HG03575 (cell line): ENCODE measurements at regions not wholly inside any gene's neighbourhood (a gene's known extent, or its start where the extent isn't known, plus 50 kb on each side); places are given as distances from the start of the nearest gene placed in this dataset.

ENCODE experiments used
- ATAC-seq: cut with Tn5 transposase; IDR thresholded peaks from one replicate; pipeline ENCODE4 v1.9.1; 2021; ENCODE audit not compliant: unreplicated experiment, insufficient number of reproducible peaks, low FRiP score; ENCODE audit errors: extremely low read depth

DNA sequence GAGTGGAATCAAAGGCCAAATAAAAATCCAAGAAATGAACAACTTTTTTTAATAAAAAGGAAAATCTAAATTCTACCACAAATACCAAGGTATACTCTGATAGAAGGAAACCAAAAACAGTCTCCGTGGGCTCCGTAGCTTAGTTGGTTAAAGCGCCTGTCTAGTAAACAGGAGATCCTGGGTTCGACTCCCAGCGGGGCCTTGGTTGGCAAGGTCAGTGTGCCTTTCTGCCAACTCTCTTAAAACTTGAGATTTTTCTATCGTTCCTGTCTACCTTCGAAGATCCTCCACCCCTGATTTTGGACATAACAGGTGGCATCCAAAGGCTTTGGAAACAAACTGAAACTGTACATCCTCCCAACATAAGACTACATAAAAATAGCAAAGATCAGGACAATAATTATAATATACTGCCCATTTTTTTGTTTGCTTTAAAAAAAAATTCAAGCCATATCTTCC, 197.9 kb downstream of the TRIM27 start:
- ATAC-seq, result no peak

GRCh38 chr6:28726569-28727309, 197.0 kb downstream of the TRIM27 start:
- ATAC-seq, result no peak

DNA sequence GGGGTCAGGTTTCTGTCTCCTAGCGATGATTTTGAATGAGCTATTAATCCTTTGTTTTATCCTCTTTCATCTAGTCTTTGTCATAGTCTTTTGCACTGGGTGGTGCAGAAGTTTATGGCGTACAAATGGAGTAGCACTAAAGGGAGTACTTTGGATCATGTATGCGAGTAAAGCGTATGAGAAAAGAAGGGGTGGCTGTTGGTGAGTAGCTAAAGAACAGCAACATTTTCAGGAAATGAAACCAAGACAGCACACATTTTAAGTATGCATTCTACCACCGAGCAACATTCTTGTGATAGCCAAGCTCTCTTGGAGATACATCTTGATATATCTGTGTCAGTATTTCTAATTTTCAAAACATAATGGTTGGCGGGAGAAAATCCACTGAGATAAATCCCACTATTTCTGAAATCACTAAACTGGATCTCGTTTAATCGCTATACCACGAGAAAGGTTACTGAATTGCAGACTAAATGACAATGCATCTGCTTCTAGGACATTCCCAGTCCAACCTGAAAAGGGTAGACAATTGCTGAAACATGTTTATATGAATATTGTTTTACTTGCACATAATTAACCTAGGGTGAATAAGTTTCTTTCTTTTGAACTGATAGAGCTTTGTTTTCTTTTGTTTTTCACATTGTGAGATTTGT, 196.1 kb downstream of the TRIM27 start:
- no peak for ATAC-seq

DNA sequence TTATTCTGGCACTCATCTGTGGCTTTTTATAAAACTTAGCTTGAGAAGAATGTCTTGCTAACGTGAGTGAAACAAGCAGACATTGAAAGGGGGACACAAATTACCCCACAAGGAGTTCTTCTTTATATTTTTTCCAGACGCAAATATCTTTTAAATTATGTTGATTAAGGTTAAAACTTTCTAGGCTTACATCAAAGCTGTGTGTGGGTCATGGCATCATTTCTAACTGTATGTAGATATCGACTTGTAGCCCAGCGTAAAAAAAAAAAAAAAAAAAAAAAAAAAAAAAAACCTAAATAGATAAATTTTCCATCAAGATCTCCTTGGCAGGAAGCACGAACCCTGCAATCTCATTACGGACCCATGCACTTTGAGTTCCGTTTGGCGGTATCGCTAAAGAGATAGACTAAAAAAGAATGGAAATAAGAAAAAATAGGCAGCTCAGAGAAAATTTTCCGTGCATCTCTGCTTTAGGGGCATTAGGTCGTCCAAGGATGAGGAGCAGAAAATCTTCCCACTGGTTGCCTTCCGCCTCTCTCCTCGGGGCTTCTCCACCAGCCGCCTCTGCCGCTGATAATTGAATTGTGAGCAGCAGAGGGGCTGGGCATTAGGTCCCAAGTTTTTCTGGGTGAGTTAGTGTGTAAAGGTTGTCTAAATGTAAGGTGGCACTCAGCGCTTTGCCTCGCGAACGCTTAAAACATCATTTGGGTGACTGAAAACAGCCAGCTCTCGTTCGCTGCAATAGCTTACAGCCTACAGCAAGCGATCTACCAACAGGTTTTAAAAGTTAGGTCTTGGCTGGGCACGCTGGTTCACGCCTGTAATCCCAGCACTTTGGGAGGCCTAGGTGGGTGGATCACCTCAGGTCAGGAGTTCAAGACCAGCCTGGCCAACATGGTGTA, 194.0 kb downstream of the TRIM27 start:
- ATAC-seq, result no peak

DNA sequence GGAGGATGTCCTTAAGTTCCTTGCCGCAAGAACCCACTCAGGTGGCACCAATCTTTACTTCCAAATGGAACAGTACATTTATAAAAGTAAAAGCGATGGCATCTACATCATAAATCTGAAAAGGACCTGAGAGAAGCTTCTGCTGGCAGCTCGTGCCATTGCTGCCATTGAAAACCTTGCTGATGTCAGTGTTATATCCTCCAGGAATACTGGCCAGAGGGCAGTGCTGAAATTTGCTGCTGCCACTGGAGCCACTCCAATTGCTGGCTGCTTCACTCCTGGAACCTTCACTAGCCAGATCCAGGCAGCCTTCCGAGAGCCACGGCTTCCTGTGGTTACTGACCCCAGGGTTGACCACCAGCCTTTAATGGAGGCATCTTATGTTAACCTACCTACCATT, 191.7 kb downstream of the TRIM27 start:
- no peak for ATAC-seq

GRCh38 chr6:28734443-28734959, 189.3 kb downstream of the TRIM27 start:
- ATAC-seq, result no peak

- ATAC-seq, result no peak
Observed at GRCh38 chr6:28736121-28736520, 187.7 kb downstream of the TRIM27 start.

DNA sequence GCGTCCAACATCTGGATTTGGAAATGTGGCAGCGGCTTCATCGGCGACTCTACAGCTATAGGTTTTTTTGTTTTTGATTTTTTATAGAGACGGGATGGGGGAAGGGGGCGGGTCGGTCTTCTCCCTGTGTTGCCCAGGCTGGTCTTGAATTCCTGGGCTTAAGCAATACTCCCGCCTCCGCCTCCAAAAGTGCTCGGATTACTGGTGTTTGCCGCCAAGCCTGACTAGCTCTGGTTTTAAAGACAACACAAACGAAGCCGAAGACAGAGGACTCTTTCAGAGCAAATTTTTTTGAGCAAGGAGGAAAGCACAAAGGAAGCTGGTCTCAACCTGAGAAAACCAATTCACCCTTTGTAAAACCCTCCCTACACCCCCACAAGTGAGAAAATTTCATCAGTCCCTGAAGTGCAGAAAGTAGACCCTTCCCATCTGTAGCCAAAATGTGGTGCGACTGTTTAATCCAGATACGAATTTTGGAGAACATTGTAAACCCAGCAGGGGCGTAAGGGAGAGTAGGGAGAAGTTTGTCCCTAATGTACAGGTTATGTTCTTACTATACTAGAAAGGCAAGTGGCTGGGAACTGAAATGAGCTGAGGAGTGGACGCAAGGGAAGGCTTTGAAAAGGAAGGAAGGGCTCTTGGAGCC, 185.9 kb downstream of the TRIM27 start:
- ATAC-seq, result no peak

- ATAC-seq, result no peak
Observed at GRCh38 chr6:28738396-28738765, 185.4 kb downstream of the TRIM27 start.

DNA sequence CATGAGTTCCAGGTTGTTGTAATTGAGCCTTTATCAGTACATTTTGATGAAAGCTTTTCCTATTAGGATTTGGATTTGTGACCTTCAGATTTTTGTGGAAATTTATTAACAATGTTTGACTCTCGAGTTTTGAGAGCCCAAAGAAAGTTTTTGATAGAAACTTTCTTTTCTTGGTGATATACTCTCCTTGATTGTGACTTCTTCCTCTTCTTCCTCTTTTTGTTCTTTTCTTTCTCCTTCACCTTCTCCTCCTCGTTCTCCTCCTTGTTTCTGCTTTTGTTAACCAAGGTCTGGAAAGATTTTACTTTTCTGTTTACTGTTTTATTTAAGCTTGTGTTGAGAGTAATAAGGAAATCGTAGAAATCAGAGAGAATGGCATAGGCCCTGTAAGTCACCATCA, 182.4 kb downstream of the TRIM27 start:
- ATAC-seq, result no peak

DNA sequence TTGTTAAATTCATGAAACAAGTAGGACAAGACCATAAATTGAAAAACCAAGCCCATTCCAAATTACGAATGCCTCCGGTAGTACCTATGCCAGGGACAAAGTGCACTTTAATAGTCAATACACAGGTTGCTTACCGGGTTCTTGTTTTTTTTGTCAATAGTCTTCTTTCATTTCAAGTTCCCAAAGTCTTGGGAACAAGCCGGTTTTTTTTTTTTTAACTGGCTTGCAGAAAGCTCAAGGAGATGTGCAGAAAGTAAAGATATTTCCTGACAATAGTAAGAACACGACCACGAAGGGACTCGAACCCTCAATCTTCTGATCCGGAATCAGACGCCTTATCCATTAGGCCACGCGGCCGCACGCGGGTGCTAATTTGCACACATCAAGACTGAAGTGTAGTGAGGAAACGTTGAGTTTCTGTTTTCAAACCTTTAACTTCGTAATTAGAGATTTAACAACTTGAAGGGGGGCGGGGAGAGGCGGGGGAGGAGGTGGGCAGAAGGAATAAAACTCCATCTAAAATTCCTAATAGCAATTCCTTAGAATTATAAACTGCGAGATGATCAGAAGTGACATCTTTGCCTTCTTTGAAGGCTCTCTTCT, 181.0 kb downstream of the TRIM27 start:
- no peak for ATAC-seq

GRCh38 chr6:28743271-28743789, 180.5 kb downstream of the TRIM27 start:
- ATAC-seq, result no peak

GRCh38 chr6:28747083-28747630, 176.6 kb downstream of the TRIM27 start:
- ATAC-seq, result no peak

GRCh38 chr6:28747631-28748157, 176.1 kb downstream of the TRIM27 start:
- no peak for ATAC-seq

GRCh38 chr6:28748192-28748591, 175.6 kb downstream of the TRIM27 start:
- no peak for ATAC-seq

DNA sequence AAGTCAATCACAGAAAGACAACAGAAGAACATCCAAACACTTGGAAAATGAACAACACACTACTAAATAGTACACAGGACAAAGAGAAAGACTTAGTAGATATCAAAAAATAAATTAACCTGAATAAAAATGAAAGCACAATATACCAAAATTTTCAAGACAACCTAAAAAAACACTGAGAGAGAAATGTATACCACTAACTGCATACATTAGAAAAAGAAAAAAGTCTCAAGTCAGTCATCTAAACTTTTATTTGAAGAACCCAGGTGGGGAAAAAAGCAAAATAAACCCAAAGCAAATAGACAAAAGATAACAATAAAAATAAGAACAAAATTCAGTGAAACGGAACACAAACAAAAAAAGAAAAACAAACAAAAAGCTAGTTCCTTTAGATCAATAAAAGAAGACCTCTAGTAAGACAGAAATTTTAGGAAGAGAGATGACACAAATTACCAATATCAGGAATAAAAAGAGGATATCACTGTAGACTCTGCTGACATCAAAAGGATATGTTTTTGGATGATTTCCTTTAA, 172.8 kb downstream of the TRIM27 start:
- ATAC-seq, result no peak

DNA sequence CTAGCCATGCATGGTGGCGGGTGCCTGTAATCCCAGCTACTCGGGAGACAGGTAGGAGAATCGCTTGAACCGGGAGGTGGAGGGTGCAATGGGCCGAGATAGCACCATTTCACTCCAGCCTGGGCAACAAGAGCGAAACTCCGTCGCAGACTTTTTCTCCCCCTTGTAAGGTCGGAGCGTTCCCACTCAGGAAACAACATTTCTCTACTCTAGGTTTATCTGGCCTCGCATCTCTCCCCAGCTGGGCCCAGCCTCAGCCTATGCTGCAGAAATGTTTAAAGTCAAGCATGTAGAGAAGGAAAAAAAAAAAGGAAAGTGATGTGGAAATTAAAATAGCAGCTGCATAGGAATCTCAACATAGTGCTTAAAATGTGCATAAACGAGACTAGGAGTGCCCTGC, 172.3 kb downstream of the TRIM27 start:
- ATAC-seq, result no peak

GRCh38 chr6:28751963-28752350, 171.8 kb downstream of the TRIM27 start:
- ATAC-seq, result no peak
